ENCODE measurements at regions not wholly inside any gene's neighbourhood (a gene's known extent, or its start where the extent isn't known, plus 50 kb on each side); places are given as distances from the start of the nearest gene placed in this dataset.

DNA sequence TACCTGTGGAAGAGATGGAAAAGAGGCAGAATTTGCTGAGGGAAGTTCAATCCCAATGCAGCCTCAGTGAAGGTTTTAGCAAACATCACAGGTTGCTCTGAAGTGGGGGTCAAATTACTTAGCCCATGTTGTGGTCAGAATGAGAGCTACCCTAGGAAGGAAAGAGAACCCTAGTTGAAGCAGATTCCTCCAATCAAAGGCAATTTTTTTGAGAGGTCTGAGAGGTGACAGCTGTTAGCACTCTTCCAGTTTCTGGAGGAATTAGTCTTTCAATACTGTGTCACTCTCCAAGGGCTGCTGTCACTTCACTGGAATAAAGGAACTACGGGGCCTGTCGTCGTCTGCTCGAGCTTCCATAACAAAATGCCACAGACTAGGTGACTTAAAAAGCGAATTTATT lies 584.2 kb upstream of the DPPA4 start:
- Mint-ChIP-seq H3K27ac (ENCODE audit: unreplicated experiment) (no peak overlapping the region), H3K4me3 (ENCODE audit: unreplicated experiment) (no peak overlapping the region), H3K4me1 (ENCODE audit: low read depth, unreplicated experiment) (no peaks in the 10 kb centered on the region), H3K36me3 (ENCODE audit: unreplicated experiment) (no peaks in the 10 kb centered on the region), H3K9me3 (ENCODE audit: unreplicated experiment) (no peaks in the 10 kb centered on the region), H3K27me3 (ENCODE audit: unreplicated experiment) (no peaks in the 10 kb centered on the region)
- DNase-seq = no peak
- TF ChIP-seq, protein P1, sequence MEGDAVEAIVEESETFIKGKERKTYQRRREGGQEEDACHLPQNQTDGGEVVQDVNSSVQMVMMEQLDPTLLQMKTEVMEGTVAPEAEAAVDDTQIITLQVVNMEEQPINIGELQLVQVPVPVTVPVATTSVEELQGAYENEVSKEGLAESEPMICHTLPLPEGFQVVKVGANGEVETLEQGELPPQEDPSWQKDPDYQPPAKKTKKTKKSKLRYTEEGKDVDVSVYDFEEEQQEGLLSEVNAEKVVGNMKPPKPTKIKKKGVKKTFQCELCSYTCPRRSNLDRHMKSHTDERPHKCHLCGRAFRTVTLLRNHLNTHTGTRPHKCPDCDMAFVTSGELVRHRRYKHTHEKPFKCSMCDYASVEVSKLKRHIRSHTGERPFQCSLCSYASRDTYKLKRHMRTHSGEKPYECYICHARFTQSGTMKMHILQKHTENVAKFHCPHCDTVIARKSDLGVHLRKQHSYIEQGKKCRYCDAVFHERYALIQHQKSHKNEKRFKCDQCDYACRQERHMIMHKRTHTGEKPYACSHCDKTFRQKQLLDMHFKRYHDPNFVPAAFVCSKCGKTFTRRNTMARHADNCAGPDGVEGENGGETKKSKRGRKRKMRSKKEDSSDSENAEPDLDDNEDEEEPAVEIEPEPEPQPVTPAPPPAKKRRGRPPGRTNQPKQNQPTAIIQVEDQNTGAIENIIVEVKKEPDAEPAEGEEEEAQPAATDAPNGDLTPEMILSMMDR (IDR thresholded peaks at IDR 0.05; ENCODE audit: partially characterized antibody, unreplicated experiment) = no peak

- no peaks in the 10 kb centered on the region for H3K27me3 Mint-ChIP-seq (ENCODE audit: unreplicated experiment)
- no peaks in the 10 kb centered on the region for H3K4me1 Mint-ChIP-seq (ENCODE audit: low read depth, unreplicated experiment)
- H3K9me3 Mint-ChIP-seq (ENCODE audit: unreplicated experiment) = no peaks in the 10 kb centered on the region
- no peaks in the 10 kb centered on the region for H3K36me3 Mint-ChIP-seq (ENCODE audit: unreplicated experiment)
- TF ChIP-seq, protein P1 (IDR thresholded peaks at IDR 0.05; ENCODE audit: partially characterized antibody, unreplicated experiment) = no peak
- H3K4me3 Mint-ChIP-seq (ENCODE audit: unreplicated experiment) = no peak overlapping the region
- H3K27ac Mint-ChIP-seq (ENCODE audit: unreplicated experiment) = no peak overlapping the region
- no peak for DNase-seq
Observed at GRCh38 chr3:109922856-109923255, 585.5 kb upstream of the DPPA4 start.

GRCh38 chr3:109923431-109923830 lies 586.1 kb upstream of the DPPA4 start:
- TF ChIP-seq, protein P1 (IDR thresholded peaks at IDR 0.05; ENCODE audit: partially characterized antibody, unreplicated experiment) = no peak
- H3K36me3 Mint-ChIP-seq (ENCODE audit: unreplicated experiment) = no peaks in the 10 kb centered on the region
- H3K9me3 Mint-ChIP-seq (ENCODE audit: unreplicated experiment) = no peaks in the 10 kb centered on the region
- no peaks in the 10 kb centered on the region for H3K4me1 Mint-ChIP-seq (ENCODE audit: low read depth, unreplicated experiment)
- no peak for DNase-seq
- no peaks in the 10 kb centered on the region for H3K27me3 Mint-ChIP-seq (ENCODE audit: unreplicated experiment)
- no peak overlapping the region for H3K4me3 Mint-ChIP-seq (ENCODE audit: unreplicated experiment)
- no peak overlapping the region for H3K27ac Mint-ChIP-seq (ENCODE audit: unreplicated experiment)

GRCh38 chr3:109924196-109924595 lies 586.9 kb upstream of the DPPA4 start:
- TF ChIP-seq, protein P1 (IDR thresholded peaks at IDR 0.05; ENCODE audit: partially characterized antibody, unreplicated experiment) = no peak
- H3K27ac Mint-ChIP-seq (ENCODE audit: unreplicated experiment) = no peak overlapping the region
- no peak for DNase-seq
- no peaks in the 10 kb centered on the region for H3K36me3 Mint-ChIP-seq (ENCODE audit: unreplicated experiment)
- H3K4me3 Mint-ChIP-seq (ENCODE audit: unreplicated experiment) = no peak overlapping the region
- H3K27me3 Mint-ChIP-seq (ENCODE audit: unreplicated experiment) = no peaks in the 10 kb centered on the region
- H3K4me1 Mint-ChIP-seq (ENCODE audit: low read depth, unreplicated experiment) = no peaks in the 10 kb centered on the region
- no peaks in the 10 kb centered on the region for H3K9me3 Mint-ChIP-seq (ENCODE audit: unreplicated experiment)

GRCh38 chr3:109926376-109926775 lies 589.0 kb upstream of the DPPA4 start:
- H3K27ac Mint-ChIP-seq (ENCODE audit: unreplicated experiment) = no peak overlapping the region
- H3K9me3 Mint-ChIP-seq (ENCODE audit: unreplicated experiment) = no peaks in the 10 kb centered on the region
- no peak for DNase-seq
- H3K36me3 Mint-ChIP-seq (ENCODE audit: unreplicated experiment) = no peaks in the 10 kb centered on the region
- H3K4me1 Mint-ChIP-seq (ENCODE audit: low read depth, unreplicated experiment) = no peaks in the 10 kb centered on the region
- H3K4me3 Mint-ChIP-seq (ENCODE audit: unreplicated experiment) = no peak overlapping the region
- TF ChIP-seq, protein P1 (IDR thresholded peaks at IDR 0.05; ENCODE audit: partially characterized antibody, unreplicated experiment) = no peak
- H3K27me3 Mint-ChIP-seq (ENCODE audit: unreplicated experiment) = no peaks in the 10 kb centered on the region
